ENCODE measurements at regions not wholly inside any gene's neighbourhood (a gene's known extent, or its start where the extent isn't known, plus 50 kb on each side); places are given as distances from the start of the nearest gene placed in this dataset.
"Not testable (repeated sequence)": the region's sequence is repeated elsewhere in the genome, so short reads cannot be mapped to it uniquely, and the experiment has no call there.

GRCh38 chr12:107377596-107378385 is 284.4 kb upstream of the CRY1 start:
- no peak for DNase-seq

- no peak for DNase-seq
Measured at GRCh38 chr12:107378609-107379008, 285.3 kb upstream of the CRY1 start.

- not testable (repeated sequence) for DNase-seq
Measured at GRCh38 chr12:107379142-107379851, 285.9 kb upstream of the CRY1 start.

- DNase-seq, result no peak
Measured at GRCh38 chr12:107379852-107380567, 286.7 kb upstream of the CRY1 start.

- no peak for DNase-seq
Measured at GRCh38 chr12:107384645-107385044, 291.3 kb upstream of the CRY1 start.

GRCh38 chr12:107385509-107385908 is 292.2 kb upstream of the CRY1 start:
- no peak for DNase-seq

GRCh38 chr12:107386569-107386968 is 293.2 kb upstream of the CRY1 start:
- DNase-seq, result no peak

- DNase-seq, result no peak
Measured at GRCh38 chr12:107388263-107388662, 294.9 kb upstream of the CRY1 start.

- DNase-seq, result no peak
Measured at GRCh38 chr12:107390414-107390813, 295.2 kb upstream of the PWP1 start.

- DNase-seq, result no peak
Measured at GRCh38 chr12:107393043-107393717, 292.4 kb upstream of the PWP1 start.

GRCh38 chr12:107394693-107395092 is 290.9 kb upstream of the PWP1 start:
- DNase-seq, result peak; percentile 27

GRCh38 chr12:107395817-107396216 is 289.8 kb upstream of the PWP1 start:
- no peak for DNase-seq

- no peak for DNase-seq
Measured at GRCh38 chr12:107396991-107397390, 288.6 kb upstream of the PWP1 start.

GRCh38 chr12:107397890-107398500 is 287.6 kb upstream of the PWP1 start:
- no peak for DNase-seq

- no peak for DNase-seq
Measured at GRCh38 chr12:107399046-107399445, 286.6 kb upstream of the PWP1 start.

- no peak for DNase-seq
Measured at GRCh38 chr12:107400686-107401447, 284.7 kb upstream of the PWP1 start.

GRCh38 chr12:107402041-107403022 is 283.3 kb upstream of the PWP1 start:
- DNase-seq, result peak; percentile 74

- DNase-seq, result peak; percentile 37
Measured at GRCh38 chr12:107404981-107405380, 280.6 kb upstream of the PWP1 start.

- no peak for DNase-seq
Measured at GRCh38 chr12:107405436-107405835, 280.2 kb upstream of the PWP1 start.

GRCh38 chr12:107406932-107407331 is 278.7 kb upstream of the PWP1 start:
- DNase-seq, result no peak

Data from NCI-H1436 (cell line).